ENCODE measurements at regions not wholly inside any gene's neighbourhood (a gene's known extent, or its start where the extent isn't known, plus 50 kb on each side); places are given as distances from the start of the nearest gene placed in this dataset.

- no peak for TF ChIP-seq CTCF (IDR thresholded peaks at IDR 0.05 in 2 of 3, conservative IDR thresholded peaks at IDR 0.05 in 1 of 3; ENCODE audit: control insufficient read depth in 2 of 3, extremely low read depth in 1 of 3, insufficient read depth in 1 of 3, low read depth in 3 of 3, low read length in 3 of 3)
- no peak for TF ChIP-seq TAF1 (IDR thresholded peaks at IDR 0.05; ENCODE audit: borderline replicate concordance, low read depth, low read length)
- TF ChIP-seq BHLHE40 (IDR thresholded peaks at IDR 0.05; ENCODE audit: borderline replicate concordance in 1 of 2, low read depth in 2 of 2, low read length in 1 of 2): no peak
- TF ChIP-seq SRF (IDR thresholded peaks at IDR 0.05; ENCODE audit: low read depth in 2 of 2, low read length in 2 of 2): no peak
- no peak for TF ChIP-seq CHD4 (IDR thresholded peaks at IDR 0.05)
- TF ChIP-seq EP300 (IDR thresholded peaks at IDR 0.05; ENCODE audit: borderline replicate concordance in 1 of 2, control insufficient read depth in 1 of 2, low read depth in 2 of 2, low read length in 2 of 2): no peak
- TF ChIP-seq E4F1 (IDR thresholded peaks at IDR 0.05; ENCODE audit: borderline replicate concordance, partially characterized antibody): no peak
These were observed 847.3 kb downstream of the JRKL start for GRCh38 chr11:97237151-97237550.

Data from GM12878 (cell line).